H1 (cell line): ENCODE measurements at regions not wholly inside any gene's neighbourhood (a gene's known extent, or its start where the extent isn't known, plus 50 kb on each side); places are given as distances from the start of the nearest gene placed in this dataset.

Experiments
- CTCF ChIA-PET: fragments of 300-600 bp; sonication (Branson Sonifier 250); formaldehyde crosslinking; loops from one replicate; lab custom pipeline; 2021; ENCODE audit not compliant: partially characterized antibody; lab: Charles Lee
- POLR2A ChIA-PET: fragments of 300-600 bp; sonication (Branson Sonifier 250); formaldehyde crosslinking; loops from one replicate; lab custom pipeline; 2021; ENCODE audit warnings: inconsistent platforms; ENCODE audit not compliant: partially characterized antibody; lab: Charles Lee
- DNase-seq, 2 experiments: peaks; one replicate each; pipeline versions ENCODE4 v3.0.0 to v3.0.0-alpha.2; 2010 to 2022; ENCODE audit warnings: low spot score in 2 of 2, low read depth in 1 of 2, mixed read lengths in 1 of 2
- FAIRE-seq: peaks from 2 replicates; lab custom pipeline; 2011; peaks lifted over from hg19 to GRCh38; lab: Jason Lieb, UNC
- H2AFZ ChIP-seq: 2 replicates; pipeline ENCODE4 v1.8.1; 2012; ENCODE audit warnings: low read length, inconsistent platforms
- H2AK5ac ChIP-seq: 2 replicates; pipeline ENCODE4 v1.6.1; 2013; ENCODE audit warnings: low read depth, low read length
- H2BK120ac ChIP-seq: replicated peaks from 2 replicates; pipeline ENCODE3; 2013; ENCODE audit warnings: low read depth, low read length, inconsistent platforms
- H2BK12ac ChIP-seq: 2 replicates; pipeline ENCODE4 v1.6.1; 2013; ENCODE audit warnings: low read depth, low read length
- H2BK15ac ChIP-seq: 2 replicates; pipeline ENCODE4 v1.6.1; 2013; ENCODE audit warnings: low read length
- H2BK20ac ChIP-seq: 2 replicates; pipeline ENCODE4 v1.6.1; 2013; ENCODE audit warnings: low read length
- H2BK5ac ChIP-seq: 2 replicates; pipeline ENCODE4 v1.6.1; 2013; ENCODE audit warnings: low read depth, low read length
- H3K14ac ChIP-seq: 2 replicates; pipeline ENCODE4 v1.6.1; 2013; ENCODE audit warnings: inconsistent platforms; ENCODE audit not compliant: insufficient read length
- H3K18ac ChIP-seq: 2 replicates; pipeline ENCODE4 v1.6.1; 2013; ENCODE audit warnings: low read length; ENCODE audit errors: extremely low read depth
- H3K23ac ChIP-seq: 2 replicates; pipeline ENCODE4 v1.6.1; 2013; ENCODE audit warnings: inconsistent platforms; ENCODE audit not compliant: insufficient read length
- H3K23me2 ChIP-seq: 2 replicates; pipeline ENCODE4 v1.6.1; 2013; ENCODE audit warnings: low read depth, low read length
- H3K27ac ChIP-seq: 2 replicates; pipeline ENCODE4 v1.6.1; 2011; ENCODE audit warnings: low read depth, low read length, inconsistent platforms
- H3K27me3 ChIP-seq, 4 experiments: replicated peaks in 1 of 4; 1 replicate in 1 of 4; 2 replicates in 3 of 4; pipeline versions ENCODE4 v1.6.1 to v1.8.1; 2011 to 2013; ENCODE audit warnings: low read length in 3 of 4, mild to moderate bottlenecking in 3 of 4, inconsistent platforms in 2 of 4, mixed read lengths in 2 of 4, moderate library complexity in 1 of 4; ENCODE audit not compliant: control insufficient read depth in 3 of 4, insufficient read depth in 3 of 4; ENCODE audit errors: extremely low read depth in 1 of 4
- H3K36me3 ChIP-seq, 4 experiments: 2 replicates each; pipeline versions ENCODE4 v1.6.1 to v1.8.1; 2011 to 2013; ENCODE audit warnings: mild to moderate bottlenecking in 4 of 4, low read length in 3 of 4, moderate library complexity in 2 of 4, control low read depth in 1 of 4, inconsistent platforms in 1 of 4; ENCODE audit not compliant: insufficient read depth in 4 of 4, control insufficient read depth in 2 of 4
- H3K4ac ChIP-seq: replicated peaks from 2 replicates; pipeline ENCODE3; 2013; ENCODE audit warnings: low read length, low read depth, mixed read lengths, inconsistent platforms; ENCODE audit not compliant: insufficient read length
- H3K4me1 ChIP-seq, 4 experiments: replicated peaks in 1 of 4; 1 replicate in 1 of 4; 2 replicates in 3 of 4; pipeline versions ENCODE4 v1.6.1 to v1.8.1; 2011 to 2013; ENCODE audit warnings: low read length in 3 of 4, inconsistent platforms in 2 of 4, mixed read lengths in 1 of 4; ENCODE audit not compliant: insufficient read depth in 4 of 4, control insufficient read depth in 3 of 4
- H3K4me2 ChIP-seq, 2 experiments: 2 replicates each; pipeline versions ENCODE4 v1.6.1 to v1.8.1; 2011 to 2013; ENCODE audit warnings: low read depth in 2 of 2, low read length in 2 of 2, control low read depth in 1 of 2, inconsistent platforms in 1 of 2, mild to moderate bottlenecking in 1 of 2; ENCODE audit not compliant: insufficient read depth in 1 of 2
- H3K4me3 ChIP-seq, 4 experiments: fragments of 200-600, 300-600 bp in 1 of 4; sonication (generic), shearing (Covaris generic), sonication (Bioruptor Twin) in 1 of 4; 2 replicates each; pipeline versions ENCODE4 v1.5.1 to v1.8.1; 2011 to 2016; ENCODE audit warnings: low read length in 4 of 4, low read depth in 3 of 4, control low read depth in 2 of 4, inconsistent platforms in 2 of 4, mild to moderate bottlenecking in 2 of 4, mixed read lengths in 1 of 4, moderate library complexity in 1 of 4; ENCODE audit not compliant: insufficient read depth in 2 of 4; ENCODE audit errors: extremely low read depth in 1 of 4
- H3K56ac ChIP-seq: replicated peaks from 2 replicates; pipeline ENCODE3; 2013; ENCODE audit warnings: low read depth, mild to moderate bottlenecking, mixed read lengths, low read length, inconsistent platforms; ENCODE audit not compliant: insufficient read length
- H3K79me1 ChIP-seq: 2 replicates; pipeline ENCODE4 v1.6.1; 2013; ENCODE audit warnings: low read depth, low read length, control low read depth
- H3K79me2 ChIP-seq, 2 experiments: 2 replicates each; pipeline versions ENCODE4 v1.6.1 to v1.8.1; 2012 to 2013; ENCODE audit warnings: low read length in 2 of 2, mild to moderate bottlenecking in 2 of 2, inconsistent platforms in 1 of 2; ENCODE audit not compliant: insufficient read depth in 2 of 2, control insufficient read depth in 1 of 2
- H3K9ac ChIP-seq, 4 experiments: replicated peaks in 1 of 4; 1 replicate in 1 of 4; 2 replicates in 3 of 4; pipeline versions ENCODE4 v1.6.1 to v1.8.1; 2011 to 2013; ENCODE audit warnings: low read depth in 3 of 4, low read length in 3 of 4, control low read depth in 2 of 4, mild to moderate bottlenecking in 2 of 4, moderate library complexity in 2 of 4, inconsistent platforms in 1 of 4; ENCODE audit errors: extremely low read depth in 1 of 4
- H3K9me3 ChIP-seq, 2 experiments: 2 replicates each; pipeline versions ENCODE4 v1.6.1 to v1.8.1; 2012 to 2013; ENCODE audit warnings: mild to moderate bottlenecking in 2 of 2, moderate library complexity in 2 of 2, control low read depth in 1 of 2, inconsistent platforms in 1 of 2, low read depth in 1 of 2, low read length in 1 of 2, mixed read lengths in 1 of 2; ENCODE audit not compliant: insufficient read depth in 2 of 2
- H4K20me1 ChIP-seq, 2 experiments: replicated peaks in 1 of 2; 2 replicates each; pipeline versions ENCODE3 to v1.8.1; 2011 to 2013; ENCODE audit warnings: inconsistent platforms in 2 of 2, low read length in 2 of 2, mild to moderate bottlenecking in 1 of 2; ENCODE audit not compliant: insufficient read depth in 2 of 2, control insufficient read depth in 1 of 2
- H4K5ac ChIP-seq: 2 replicates; pipeline ENCODE4 v1.6.1; 2013; ENCODE audit warnings: low read length, low read depth, mixed read lengths, inconsistent platforms; ENCODE audit not compliant: insufficient read length
- H4K8ac ChIP-seq: 2 replicates; pipeline ENCODE4 v1.8.0; 2013; ENCODE audit warnings: mild to moderate bottlenecking, moderate library complexity, low read length, inconsistent platforms; ENCODE audit not compliant: insufficient read depth; ENCODE audit errors: extremely low read depth
- H4K91ac ChIP-seq: replicated peaks from 2 replicates; pipeline ENCODE3; 2013; ENCODE audit warnings: low read length, mixed read lengths, inconsistent platforms; ENCODE audit not compliant: insufficient read length
- CHD1 ChIP-seq: IDR thresholded peaks from 2 replicates; pipeline ENCODE4 v1.6.1; 2012; ENCODE audit warnings: low read depth, low read length, improper control_type of control experiment
- CTBP2 ChIP-seq: IDR thresholded peaks from 2 replicates; pipeline ENCODE4 v1.7.0; 2011; ENCODE audit warnings: borderline replicate concordance, mild to moderate bottlenecking, moderate library complexity, mixed read lengths, low read length; ENCODE audit not compliant: insufficient read depth, insufficient read length
- JUND ChIP-seq: IDR thresholded peaks from 2 replicates; pipeline ENCODE4 v1.6.1; 2011; ENCODE audit warnings: mild to moderate bottlenecking, improper control_type of control experiment, low read length
- KDM5A ChIP-seq: fragments of 200-600 bp; IDR thresholded peaks from 2 replicates; pipeline ENCODE4 v1.7.1; 2012; ENCODE audit warnings: mild to moderate bottlenecking, low read length, inconsistent platforms, mixed read lengths
- POLR2AphosphoS5 ChIP-seq: IDR thresholded peaks from 2 replicates; pipeline ENCODE4 v1.6.1; 2011; ENCODE audit warnings: low read depth, low read length
- RFX5 ChIP-seq: IDR thresholded peaks from 2 replicates; pipeline ENCODE4 v1.6.1; 2011; ENCODE audit warnings: low read depth, low read length, improper control_type of control experiment, borderline replicate concordance
- SIX5 ChIP-seq: IDR thresholded peaks from 2 replicates; pipeline ENCODE4 v1.6.1; 2011; ENCODE audit warnings: mild to moderate bottlenecking, low read depth, low read length
- SP1 ChIP-seq: IDR thresholded peaks from 2 replicates; pipeline ENCODE4 v1.6.1; 2011; ENCODE audit warnings: low read depth, low read length
- SP4 ChIP-seq: IDR thresholded peaks from 2 replicates; pipeline ENCODE4 v1.6.1; 2012; ENCODE audit warnings: low read length, inconsistent platforms
- SRF ChIP-seq: IDR thresholded peaks from 2 replicates; pipeline ENCODE4 v1.6.1; 2011; ENCODE audit warnings: mild to moderate bottlenecking, low read depth, low read length, moderate library complexity
- SUZ12 ChIP-seq: fragments of 200-600 bp; sonication (generic); IDR thresholded peaks from 2 replicates; pipeline ENCODE4 v1.6.1; 2012; ENCODE audit warnings: mild to moderate bottlenecking, inconsistent platforms, low read length, moderate library complexity, mixed read lengths
- TAF1 ChIP-seq: IDR thresholded peaks from 2 replicates; pipeline ENCODE4 v1.6.1; 2011; ENCODE audit warnings: mild to moderate bottlenecking, low read depth, low read length
- YY1 ChIP-seq: IDR thresholded peaks from 2 replicates; pipeline ENCODE4 v1.6.1; 2011; ENCODE audit warnings: low read depth, mild to moderate bottlenecking, low read length
- WGBS, 2 experiments: shearing (Covaris generic) in 1 of 2; methylation state at CpG; one replicate each; pipeline versions ENCODE4 v1.1.6 to v1.1.7; 2013 to 2015; ENCODE audit warnings: low lambda C conversion rate in 2 of 2, mixed read lengths in 2 of 2, inconsistent platforms in 1 of 2, low coverage in 1 of 2, missing lambda C conversion rate in 1 of 2; ENCODE audit not compliant: insufficient replicate concordance in 2 of 2, insufficient coverage in 1 of 2, insufficient read length in 1 of 2; ENCODE audit errors: extremely low coverage in 1 of 2, missing lambda C conversion rate in 1 of 2; 5-methylcytosine and 5-hydroxymethylcytosine counted together
- TF ChIP-seq, protein P1 (sequence below): IDR thresholded peaks from 2 replicates; pipeline ENCODE4 v1.6.1; 2012; ENCODE audit warnings: inconsistent platforms
- TF ChIP-seq, protein P2 (sequence below): IDR thresholded peaks from 2 replicates; pipeline ENCODE4 v1.6.1; 2012; ENCODE audit warnings: inconsistent platforms

DNA sequence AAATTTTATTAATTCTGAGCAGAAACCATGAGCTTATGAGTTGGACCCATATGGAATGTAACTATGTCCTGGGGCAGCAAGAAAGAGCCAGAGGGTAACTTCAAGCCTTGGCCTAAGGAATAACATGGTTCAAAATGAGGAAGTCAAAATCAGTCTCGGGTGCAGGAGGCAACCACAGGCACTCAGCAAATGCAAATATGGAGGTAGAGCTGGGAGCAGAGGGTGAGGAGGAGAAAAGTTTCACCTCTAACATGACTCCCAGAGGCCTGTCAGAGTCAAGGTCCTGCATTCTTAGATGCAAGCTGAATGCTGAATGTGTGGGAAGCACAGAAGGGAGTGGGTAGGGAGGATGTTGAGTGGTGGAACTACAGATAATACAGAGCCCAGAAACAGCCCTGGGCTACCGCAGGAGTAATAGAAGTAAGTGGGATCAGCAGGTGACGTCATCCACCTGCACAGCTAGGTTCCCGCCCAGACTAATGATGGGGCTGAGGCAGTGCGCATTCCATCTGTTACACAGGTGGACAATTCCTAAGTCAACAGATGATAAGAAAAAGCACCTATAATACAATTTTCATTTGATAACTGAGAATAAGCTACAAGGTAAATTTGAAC is 279.8 kb upstream of the ARRDC4 start:
- Histone ChIP-seq H4K91ac (no peak overlapping the region), H3K79me2 (no peaks in the 10 kb centered on the region), H3K4me1 (no peaks in the 10 kb centered on the region), H3K4me3 (no peak overlapping the region), H3K4ac (no peak overlapping the region), H3K9ac (no peak overlapping the region), H4K20me1 (no peaks in the 10 kb centered on the region), H3K23me2 (no peaks in the 10 kb centered on the region; the same call in 1 of the 2 replicates), H3K14ac (no peak overlapping the region), H2AK5ac (no peak overlapping the region), H2AFZ (no peak overlapping the region), H3K79me1 (no peaks in the 10 kb centered on the region), H3K27ac (no peak overlapping the region), H3K27me3 (no peaks in the 10 kb centered on the region), H3K18ac (no peak overlapping the region), H2BK5ac (no peak overlapping the region), H2BK120ac (no peak overlapping the region), H2BK12ac (no peak overlapping the region), H4K8ac (no peak overlapping the region), H3K23ac (no peak overlapping the region), H3K36me3 (no peaks in the 10 kb centered on the region), H3K9me3 (no peaks in the 10 kb centered on the region), H2BK20ac (no peak overlapping the region), H3K56ac (no peak overlapping the region), H3K4me2 (no peak overlapping the region), H2BK15ac (no peak overlapping the region), H4K5ac (no peak overlapping the region)
- WGBS, 2 experiments, result 91% methylated on average over 5 of the region's 5 CpGs; no CpG with 5 or more reads in 1 of the 2 experiments
- ChIA-PET POLR2A (no interaction called here), CTCF (interaction anchor here (0.7 to 1.3 kb wide), 2 partner anchors 13 to 138 kb away, joined by 3 read pairs; no protein-coding TSS in a partner anchor)
- DNase-seq, result no peak
- no peak for FAIRE-seq
- no peak for TF ChIP-seq CHD1
- TF ChIP-seq KDM5A, result no peak
- TF ChIP-seq SP1, result no peak
- TF ChIP-seq RFX5, result no peak
- no peak for TF ChIP-seq SIX5
- no peak for TF ChIP-seq SP4
- no peak for TF ChIP-seq SUZ12
- TF ChIP-seq, protein P1, sequence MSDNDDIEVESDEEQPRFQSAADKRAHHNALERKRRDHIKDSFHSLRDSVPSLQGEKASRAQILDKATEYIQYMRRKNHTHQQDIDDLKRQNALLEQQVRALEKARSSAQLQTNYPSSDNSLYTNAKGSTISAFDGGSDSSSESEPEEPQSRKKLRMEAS, result no peak
- no peak for TF ChIP-seq CTBP2
- no peak for TF ChIP-seq YY1
- TF ChIP-seq SRF, result no peak
- no peak for TF ChIP-seq TAF1
- TF ChIP-seq, protein P2, sequence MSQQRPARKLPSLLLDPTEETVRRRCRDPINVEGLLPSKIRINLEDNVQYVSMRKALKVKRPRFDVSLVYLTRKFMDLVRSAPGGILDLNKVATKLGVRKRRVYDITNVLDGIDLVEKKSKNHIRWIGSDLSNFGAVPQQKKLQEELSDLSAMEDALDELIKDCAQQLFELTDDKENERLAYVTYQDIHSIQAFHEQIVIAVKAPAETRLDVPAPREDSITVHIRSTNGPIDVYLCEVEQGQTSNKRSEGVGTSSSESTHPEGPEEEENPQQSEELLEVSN, result no peak
- no peak for TF ChIP-seq POLR2AphosphoS5
- no peak for TF ChIP-seq JUND
